ENCODE measurements at regions not wholly inside any gene's neighbourhood (a gene's known extent, or its start where the extent isn't known, plus 50 kb on each side); places are given as distances from the start of the nearest gene placed in this dataset.

DNA sequence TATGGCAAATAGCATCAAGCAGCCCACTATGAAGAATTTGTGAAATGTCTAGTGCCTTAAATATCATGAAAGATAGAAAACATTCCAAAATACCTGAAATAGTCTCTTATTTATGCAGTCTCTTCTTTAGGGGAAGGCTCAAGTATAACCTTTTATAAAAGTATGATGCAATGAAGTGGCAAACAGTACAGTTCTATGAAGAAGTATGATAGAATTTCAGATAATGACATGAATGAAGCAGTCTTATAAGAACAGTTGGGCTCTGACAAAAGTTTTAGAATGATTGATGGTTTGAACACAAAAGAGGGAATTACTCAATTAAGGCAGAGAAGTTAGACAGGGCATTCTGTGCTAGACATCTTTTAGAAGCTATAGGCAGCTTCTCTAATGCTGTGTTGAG, 1791.8 kb upstream of the PIK3C3 start:
- H3K4me3 ChIP-seq (ENCODE audit: low read depth in 1 of 3, low read length in 3 of 3): no peak overlapping the region
- H3K9ac ChIP-seq (ENCODE audit: low read depth in 1 of 2, low read length in 2 of 2): no peak overlapping the region
- H3K9me3 ChIP-seq (ENCODE audit: control insufficient read depth in 4 of 4, low read length in 3 of 4): peaks cover 0 to 4% (median 0%) of the 10 kb centered on the region in 4 donors
- no peak for TF ChIP-seq RXRA (IDR thresholded peaks at IDR 0.05)
- TF ChIP-seq, protein P1, sequence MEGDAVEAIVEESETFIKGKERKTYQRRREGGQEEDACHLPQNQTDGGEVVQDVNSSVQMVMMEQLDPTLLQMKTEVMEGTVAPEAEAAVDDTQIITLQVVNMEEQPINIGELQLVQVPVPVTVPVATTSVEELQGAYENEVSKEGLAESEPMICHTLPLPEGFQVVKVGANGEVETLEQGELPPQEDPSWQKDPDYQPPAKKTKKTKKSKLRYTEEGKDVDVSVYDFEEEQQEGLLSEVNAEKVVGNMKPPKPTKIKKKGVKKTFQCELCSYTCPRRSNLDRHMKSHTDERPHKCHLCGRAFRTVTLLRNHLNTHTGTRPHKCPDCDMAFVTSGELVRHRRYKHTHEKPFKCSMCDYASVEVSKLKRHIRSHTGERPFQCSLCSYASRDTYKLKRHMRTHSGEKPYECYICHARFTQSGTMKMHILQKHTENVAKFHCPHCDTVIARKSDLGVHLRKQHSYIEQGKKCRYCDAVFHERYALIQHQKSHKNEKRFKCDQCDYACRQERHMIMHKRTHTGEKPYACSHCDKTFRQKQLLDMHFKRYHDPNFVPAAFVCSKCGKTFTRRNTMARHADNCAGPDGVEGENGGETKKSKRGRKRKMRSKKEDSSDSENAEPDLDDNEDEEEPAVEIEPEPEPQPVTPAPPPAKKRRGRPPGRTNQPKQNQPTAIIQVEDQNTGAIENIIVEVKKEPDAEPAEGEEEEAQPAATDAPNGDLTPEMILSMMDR (IDR thresholded peaks at IDR 0.05; ENCODE audit: low read depth, low read length, missing input control): no peak
- TF ChIP-seq FOXA2 (IDR thresholded peaks at IDR 0.05): no peak
- TF ChIP-seq EGR1 (IDR thresholded peaks at IDR 0.05; ENCODE audit: low read depth in 2 of 2): no peak
- TF ChIP-seq, protein P2, sequence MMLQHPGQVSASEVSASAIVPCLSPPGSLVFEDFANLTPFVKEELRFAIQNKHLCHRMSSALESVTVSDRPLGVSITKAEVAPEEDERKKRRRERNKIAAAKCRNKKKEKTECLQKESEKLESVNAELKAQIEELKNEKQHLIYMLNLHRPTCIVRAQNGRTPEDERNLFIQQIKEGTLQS (IDR thresholded peaks at IDR 0.05): no peak
- no peaks in the 10 kb centered on the region for H3K4me1 ChIP-seq (ENCODE audit: control insufficient read depth in 4 of 4, insufficient read depth in 4 of 4, low read length in 3 of 4)
- H3K27ac ChIP-seq (ENCODE audit: low read depth in 1 of 2, low read length in 2 of 2): no peak overlapping the region
- DNase-seq (ENCODE audit: low spot score): no peak
- no peaks in the 10 kb centered on the region for H3K27me3 ChIP-seq (ENCODE audit: control insufficient read depth in 4 of 4, insufficient read depth in 4 of 4, low read length in 3 of 4)
- no peaks in the 10 kb centered on the region for H3K36me3 ChIP-seq (ENCODE audit: control insufficient read depth in 4 of 4, insufficient read depth in 3 of 4, low read depth in 1 of 4, low read length in 3 of 4)

- Histone ChIP-seq H3K9me3 (ENCODE audit: control insufficient read depth in 4 of 4, low read length in 3 of 4) (peaks cover 0 to 4% (median 0%) of the 10 kb centered on the region in 4 donors), H3K27me3 (ENCODE audit: control insufficient read depth in 4 of 4, insufficient read depth in 4 of 4, low read length in 3 of 4) (no peaks in the 10 kb centered on the region), H3K4me1 (ENCODE audit: control insufficient read depth in 4 of 4, insufficient read depth in 4 of 4, low read length in 3 of 4) (no peaks in the 10 kb centered on the region), H3K27ac (ENCODE audit: low read depth in 1 of 2, low read length in 2 of 2) (no peak overlapping the region), H3K9ac (ENCODE audit: low read depth in 1 of 2, low read length in 2 of 2) (no peak overlapping the region), H3K36me3 (ENCODE audit: control insufficient read depth in 4 of 4, insufficient read depth in 3 of 4, low read depth in 1 of 4, low read length in 3 of 4) (no peaks in the 10 kb centered on the region), H3K4me3 (ENCODE audit: low read depth in 1 of 3, low read length in 3 of 3) (no peak overlapping the region)
- TF ChIP-seq GABPA (IDR thresholded peaks at IDR 0.05 in 1 of 2, conservative IDR thresholded peaks at IDR 0.05 in 1 of 2) (no peak), FOXA1 (IDR thresholded peaks at IDR 0.05) (no peak), YY1 (IDR thresholded peaks at IDR 0.05) (no peak), TAF1 (conservative IDR thresholded peaks at IDR 0.05) (no peak), RXRA (IDR thresholded peaks at IDR 0.05) (no peak), REST (IDR thresholded peaks at IDR 0.05) (no peak), FOXA2 (IDR thresholded peaks at IDR 0.05) (no peak), HNF4G (IDR thresholded peaks at IDR 0.05) (no peak), RAD21 (IDR thresholded peaks at IDR 0.05) (no peak)
- TF ChIP-seq, protein P3, sequence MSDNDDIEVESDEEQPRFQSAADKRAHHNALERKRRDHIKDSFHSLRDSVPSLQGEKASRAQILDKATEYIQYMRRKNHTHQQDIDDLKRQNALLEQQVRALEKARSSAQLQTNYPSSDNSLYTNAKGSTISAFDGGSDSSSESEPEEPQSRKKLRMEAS (IDR thresholded peaks at IDR 0.05): no peak
- TF ChIP-seq, protein P1 (IDR thresholded peaks at IDR 0.05; ENCODE audit: low read depth, low read length, missing input control): no peak
- WGBS: 63% methylated on average over 2 of the region's 2 CpGs
- no peak for DNase-seq (ENCODE audit: low spot score)
Observed at GRCh38 chr18:40160361-40160760, 1794.7 kb upstream of the PIK3C3 start.

Measured in liver (tissue), 8 donors.